Skeletal muscle satellite cell (primary cell): ENCODE measurements at regions not wholly inside any gene's neighbourhood (a gene's known extent, or its start where the extent isn't known, plus 50 kb on each side); places are given as distances from the start of the nearest gene placed in this dataset.
"Not testable (repeated sequence)": the region's sequence is repeated elsewhere in the genome, so short reads cannot be mapped to it uniquely, and the experiment has no call there.

Experiments
- H3K27me3 ChIP-seq: 2 replicates; pipeline ENCODE4 v1.7.0; 2013; ENCODE audit warnings: low read length; ENCODE audit not compliant: control insufficient read depth, insufficient read depth
- H3K36me3 ChIP-seq: 2 replicates; pipeline ENCODE4 v1.7.0; 2013; ENCODE audit warnings: mild to moderate bottlenecking, control low read depth, low read length; ENCODE audit not compliant: insufficient read depth
- H3K4me1 ChIP-seq: 2 replicates; pipeline ENCODE4 v1.7.0; 2013; ENCODE audit warnings: low read length; ENCODE audit not compliant: control insufficient read depth, insufficient read depth
- H3K4me2 ChIP-seq: 2 replicates; pipeline ENCODE4 v1.7.0; 2013; ENCODE audit warnings: mild to moderate bottlenecking, low read length
- H3K4me3 ChIP-seq: 2 replicates; pipeline ENCODE4 v1.7.0; 2013; ENCODE audit warnings: low read length
- H3K9ac ChIP-seq: 2 replicates; pipeline ENCODE4 v1.7.0; 2013; ENCODE audit warnings: mild to moderate bottlenecking, low read depth, low read length, moderate library complexity
- H3K9me3 ChIP-seq: replicated peaks from 2 replicates; pipeline ENCODE4 v1.7.0; 2013; ENCODE audit warnings: mild to moderate bottlenecking, control low read depth, low read length

- Histone ChIP-seq H3K9me3 (no peaks in the 10 kb centered on the region), H3K4me1 (no peaks in the 10 kb centered on the region), H3K27me3 (peaks cover 17% of the 10 kb centered on the region), H3K36me3 (no peaks in the 10 kb centered on the region), H3K4me2 (no peak overlapping the region), H3K9ac (no peak overlapping the region), H3K4me3 (no peak overlapping the region)
These were observed 149.7 kb downstream of the TXNL1 start for GRCh38 chr18:56488739-56489138.

- no peak overlapping the region for H3K4me3 ChIP-seq
- no peaks in the 10 kb centered on the region for H3K9me3 ChIP-seq
- H3K4me2 ChIP-seq: no peak overlapping the region
- no peaks in the 10 kb centered on the region for H3K36me3 ChIP-seq
- peaks cover 17% of the 10 kb centered on the region for H3K27me3 ChIP-seq
- no peak overlapping the region for H3K9ac ChIP-seq
- H3K4me1 ChIP-seq: no peaks in the 10 kb centered on the region
These were observed 150.6 kb downstream of the TXNL1 start for GRCh38 chr18:56487801-56488200.

DNA sequence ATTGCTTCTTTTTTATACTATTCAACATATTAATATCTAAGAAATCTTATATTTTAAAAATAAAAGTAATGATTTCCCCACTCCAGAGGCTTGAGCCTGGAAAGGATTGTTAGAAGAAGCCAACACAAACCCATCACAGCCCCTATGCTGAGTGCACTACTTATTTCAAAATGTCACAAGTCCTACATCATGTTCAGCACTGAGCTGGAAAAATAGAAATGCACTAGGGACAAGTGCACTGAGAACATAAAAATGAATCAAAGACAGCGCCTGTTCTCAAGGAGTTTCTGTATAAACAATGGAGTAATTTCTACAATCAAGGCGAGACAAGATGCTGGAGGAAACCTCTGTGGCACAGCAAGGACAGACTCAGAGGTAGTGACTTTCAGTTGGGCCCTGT is 155.0 kb downstream of the TXNL1 start:
- Histone ChIP-seq H3K9me3 (no peaks in the 10 kb centered on the region), H3K9ac (no peak overlapping the region), H3K27me3 (peaks cover 5% of the 10 kb centered on the region), H3K4me2 (no peak overlapping the region), H3K4me1 (no peaks in the 10 kb centered on the region), H3K4me3 (no peak overlapping the region), H3K36me3 (no peaks in the 10 kb centered on the region)

DNA sequence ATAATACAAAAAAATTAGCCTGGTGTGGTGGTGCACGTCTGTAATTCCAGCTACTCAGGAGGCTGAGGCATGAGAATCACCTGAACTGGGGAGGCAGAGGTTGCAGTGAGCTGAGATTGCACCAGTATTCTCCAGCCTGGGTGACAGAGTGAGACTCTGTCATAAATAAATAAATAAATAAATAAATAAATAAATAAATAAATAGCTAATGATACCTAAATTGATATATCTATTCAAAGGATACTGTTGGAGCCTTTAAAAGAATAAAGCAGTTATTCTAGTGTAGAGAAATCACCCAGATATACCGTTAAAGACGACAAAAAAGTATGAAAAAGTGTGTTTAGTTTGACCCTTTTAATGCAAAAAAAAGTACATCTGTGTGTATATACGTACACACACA is 155.6 kb downstream of the TXNL1 start:
- H3K9me3 ChIP-seq, H3K4me1 ChIP-seq, H3K36me3 ChIP-seq, H3K27me3 ChIP-seq, H3K4me2 ChIP-seq, H3K4me3 ChIP-seq, H3K9ac ChIP-seq: not testable (repeated sequence)

GRCh38 chr18:56481751-56482150 is 156.6 kb downstream of the TXNL1 start:
- Histone ChIP-seq H3K4me2 (no peak overlapping the region), H3K36me3 (no peaks in the 10 kb centered on the region), H3K9ac (no peak overlapping the region), H3K4me1 (no peaks in the 10 kb centered on the region), H3K9me3 (no peaks in the 10 kb centered on the region), H3K27me3 (no peaks in the 10 kb centered on the region), H3K4me3 (no peak overlapping the region)

GRCh38 chr18:56479841-56480240 is 158.6 kb downstream of the TXNL1 start:
- Histone ChIP-seq H3K27me3 (no peaks in the 10 kb centered on the region), H3K9ac (no peak overlapping the region), H3K9me3 (no peaks in the 10 kb centered on the region)

DNA sequence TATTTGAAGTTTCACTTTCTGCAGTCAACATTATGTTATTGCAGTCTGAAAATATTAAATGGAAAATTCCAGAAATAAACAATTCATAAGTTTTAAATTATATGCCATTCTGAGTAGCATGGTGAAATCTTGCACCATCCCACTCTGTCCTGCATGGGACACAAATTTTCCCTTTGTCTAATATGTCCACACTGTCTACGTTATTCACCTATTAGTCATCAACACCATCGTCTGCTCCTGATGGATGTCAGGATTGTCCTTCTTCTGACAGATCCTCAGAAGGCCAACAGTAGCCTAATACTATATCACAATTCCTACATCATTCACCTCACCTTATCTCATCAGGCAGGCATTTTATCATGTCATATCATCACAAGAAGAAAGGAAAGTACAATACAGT is 163.1 kb downstream of the TXNL1 start:
- Histone ChIP-seq H3K4me1 (no peaks in the 10 kb centered on the region), H3K4me3 (no peak overlapping the region), H3K9me3 (no peaks in the 10 kb centered on the region), H3K9ac (no peak overlapping the region), H3K4me2 (no peak overlapping the region), H3K36me3 (no peaks in the 10 kb centered on the region), H3K27me3 (no peaks in the 10 kb centered on the region)

More at GRCh38 chr18:56479841-56480240, 158.6 kb downstream of the TXNL1 start:
- no peak overlapping the region for H3K4me3 ChIP-seq
- no peaks in the 10 kb centered on the region for H3K4me1 ChIP-seq
- no peak overlapping the region for H3K4me2 ChIP-seq
- no peaks in the 10 kb centered on the region for H3K36me3 ChIP-seq

GRCh38 chr18:56473400-56474024 is 164.9 kb downstream of the TXNL1 start:
- Histone ChIP-seq H3K4me2 (no peak overlapping the region), H3K4me3 (no peak overlapping the region), H3K9ac (no peak overlapping the region), H3K9me3 (no peaks in the 10 kb centered on the region), H3K27me3 (no peaks in the 10 kb centered on the region), H3K4me1 (no peaks in the 10 kb centered on the region), H3K36me3 (no peaks in the 10 kb centered on the region)

DNA sequence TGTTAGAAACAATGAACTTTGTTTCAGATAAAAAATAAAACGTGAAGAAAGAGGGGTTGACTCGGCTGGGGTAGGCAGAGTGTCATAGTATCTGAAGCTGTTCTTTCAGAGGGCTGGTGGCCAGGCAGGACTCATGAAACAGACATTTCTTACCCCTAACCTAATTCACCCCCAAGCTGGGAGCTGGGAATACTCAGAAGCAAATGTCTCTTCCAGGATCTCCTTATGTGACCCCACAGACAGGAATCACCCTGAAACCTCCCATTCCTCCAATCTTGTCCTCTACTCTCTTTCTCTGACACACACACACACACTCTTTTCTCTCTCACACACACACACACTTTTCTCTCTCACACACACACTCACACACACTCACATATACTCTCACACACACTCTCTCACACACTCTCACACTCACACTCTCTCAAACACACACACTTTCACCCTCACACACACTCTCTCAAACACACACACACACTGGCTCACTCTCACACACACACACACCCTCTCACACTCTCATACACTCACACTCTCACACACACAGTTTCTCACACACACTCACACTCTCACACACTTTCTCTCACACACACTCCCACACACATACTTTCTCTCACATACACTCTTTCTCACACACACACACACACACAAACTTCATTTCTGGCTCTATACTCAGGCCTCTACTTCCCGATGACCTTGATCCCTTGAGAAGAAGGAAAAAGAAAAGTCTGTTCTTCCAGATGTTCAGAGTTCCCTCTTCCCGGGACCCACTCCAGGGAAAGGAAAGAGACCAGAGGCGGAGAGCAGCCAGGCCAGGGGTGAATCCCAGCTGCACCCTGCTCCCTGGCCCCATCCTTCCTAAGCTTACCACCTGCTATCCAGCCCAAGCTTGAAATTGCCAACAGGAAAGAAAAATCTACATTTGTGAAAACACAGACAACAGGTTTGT is 167.7 kb downstream of the TXNL1 start:
- no peaks in the 10 kb centered on the region for H3K9me3 ChIP-seq
- no peak overlapping the region for H3K4me2 ChIP-seq
- H3K36me3 ChIP-seq: no peaks in the 10 kb centered on the region
- no peaks in the 10 kb centered on the region for H3K27me3 ChIP-seq
- H3K4me3 ChIP-seq: no peak overlapping the region
- H3K4me1 ChIP-seq: no peaks in the 10 kb centered on the region
- H3K9ac ChIP-seq: no peak overlapping the region

DNA sequence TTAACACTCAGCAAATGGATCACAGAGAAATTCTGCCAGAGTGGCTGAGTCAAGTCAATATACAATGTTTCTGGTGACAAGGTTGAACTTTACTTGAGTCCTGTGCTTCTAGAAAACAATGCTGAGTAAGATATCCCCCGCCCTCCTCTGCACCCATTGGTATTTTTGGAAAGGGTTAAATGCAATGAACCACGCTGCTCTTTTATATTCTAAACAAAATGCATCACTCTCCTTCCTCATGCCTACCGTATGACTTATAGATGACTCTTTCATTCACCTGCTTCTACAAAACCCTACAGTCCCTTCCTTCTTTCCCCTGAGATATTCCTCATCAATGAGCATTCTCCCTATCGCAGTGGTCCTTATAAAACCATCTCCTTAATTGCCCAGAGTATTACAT is 168.8 kb downstream of the TXNL1 start:
- no peak overlapping the region for H3K4me2 ChIP-seq
- no peak overlapping the region for H3K9ac ChIP-seq
- H3K9me3 ChIP-seq: no peaks in the 10 kb centered on the region
- no peaks in the 10 kb centered on the region for H3K27me3 ChIP-seq
- H3K4me1 ChIP-seq: no peaks in the 10 kb centered on the region
- no peak overlapping the region for H3K4me3 ChIP-seq
- no peaks in the 10 kb centered on the region for H3K36me3 ChIP-seq

DNA sequence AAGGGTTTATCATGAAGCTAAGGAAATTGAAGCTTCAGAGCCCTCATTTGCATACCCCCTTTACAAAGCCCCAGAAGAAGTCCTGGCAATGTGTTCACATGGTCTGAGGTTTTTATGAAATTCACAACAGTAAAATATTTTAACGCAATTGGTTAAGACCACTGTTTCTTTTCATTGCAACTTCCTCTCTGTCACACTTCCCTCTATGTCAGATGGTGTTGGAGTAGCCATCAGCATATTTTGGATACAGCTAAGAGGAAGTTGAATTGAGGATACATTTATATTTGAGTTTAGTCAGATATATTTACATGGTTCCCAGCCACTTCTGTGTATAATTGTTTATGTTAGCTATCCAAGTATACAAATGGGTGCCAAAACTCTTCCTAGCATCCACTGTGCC is 170.0 kb downstream of the TXNL1 start:
- H3K9me3 ChIP-seq: no peaks in the 10 kb centered on the region
- H3K4me2 ChIP-seq: no peak overlapping the region
- H3K4me1 ChIP-seq: no peaks in the 10 kb centered on the region
- no peaks in the 10 kb centered on the region for H3K27me3 ChIP-seq
- H3K9ac ChIP-seq: no peak overlapping the region
- H3K36me3 ChIP-seq: no peaks in the 10 kb centered on the region
- no peak overlapping the region for H3K4me3 ChIP-seq

- no peaks in the 10 kb centered on the region for H3K4me1 ChIP-seq
- no peak overlapping the region for H3K4me3 ChIP-seq
- no peaks in the 10 kb centered on the region for H3K9me3 ChIP-seq
- no peaks in the 10 kb centered on the region for H3K36me3 ChIP-seq
- no peak overlapping the region for H3K9ac ChIP-seq
- H3K27me3 ChIP-seq: no peaks in the 10 kb centered on the region
- no peak overlapping the region for H3K4me2 ChIP-seq
These were observed 176.1 kb downstream of the TXNL1 start for GRCh38 chr18:56462276-56462675.
